ENCODE measurements at regions not wholly inside any gene's neighbourhood (a gene's known extent, or its start where the extent isn't known, plus 50 kb on each side); places are given as distances from the start of the nearest gene placed in this dataset.

DNA sequence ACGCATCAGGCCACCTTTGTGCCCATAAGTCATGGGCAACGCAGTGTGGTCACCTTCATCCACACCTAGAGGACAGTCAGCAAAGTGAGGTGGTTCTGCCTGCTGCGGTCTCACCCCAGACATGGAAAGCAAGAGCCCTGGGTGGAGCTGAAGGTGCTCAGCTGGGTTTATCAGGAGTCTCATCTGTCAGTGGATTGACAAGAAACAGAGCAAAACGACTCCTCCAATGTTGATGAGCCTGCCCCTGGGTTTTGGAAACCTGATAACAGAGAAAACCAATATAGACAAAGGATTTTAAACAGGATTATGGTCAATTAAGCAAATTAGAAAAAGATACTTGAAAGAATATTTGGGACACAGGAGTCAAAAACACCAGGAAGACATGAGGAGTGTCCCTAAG lies 229.3 kb upstream of the PRSS58 start:
- TF ChIP-seq, protein P1, sequence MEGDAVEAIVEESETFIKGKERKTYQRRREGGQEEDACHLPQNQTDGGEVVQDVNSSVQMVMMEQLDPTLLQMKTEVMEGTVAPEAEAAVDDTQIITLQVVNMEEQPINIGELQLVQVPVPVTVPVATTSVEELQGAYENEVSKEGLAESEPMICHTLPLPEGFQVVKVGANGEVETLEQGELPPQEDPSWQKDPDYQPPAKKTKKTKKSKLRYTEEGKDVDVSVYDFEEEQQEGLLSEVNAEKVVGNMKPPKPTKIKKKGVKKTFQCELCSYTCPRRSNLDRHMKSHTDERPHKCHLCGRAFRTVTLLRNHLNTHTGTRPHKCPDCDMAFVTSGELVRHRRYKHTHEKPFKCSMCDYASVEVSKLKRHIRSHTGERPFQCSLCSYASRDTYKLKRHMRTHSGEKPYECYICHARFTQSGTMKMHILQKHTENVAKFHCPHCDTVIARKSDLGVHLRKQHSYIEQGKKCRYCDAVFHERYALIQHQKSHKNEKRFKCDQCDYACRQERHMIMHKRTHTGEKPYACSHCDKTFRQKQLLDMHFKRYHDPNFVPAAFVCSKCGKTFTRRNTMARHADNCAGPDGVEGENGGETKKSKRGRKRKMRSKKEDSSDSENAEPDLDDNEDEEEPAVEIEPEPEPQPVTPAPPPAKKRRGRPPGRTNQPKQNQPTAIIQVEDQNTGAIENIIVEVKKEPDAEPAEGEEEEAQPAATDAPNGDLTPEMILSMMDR (IDR thresholded peaks at IDR 0.05; ENCODE audit: insufficient read depth, low read length) = no peak
- TF ChIP-seq REST (IDR thresholded peaks at IDR 0.05; ENCODE audit: insufficient replicate concordance, low read depth) = no peak
